BLaER1 (cell line): ENCODE measurements at regions not wholly inside any gene's neighbourhood (a gene's known extent, or its start where the extent isn't known, plus 50 kb on each side); places are given as distances from the start of the nearest gene placed in this dataset.

Experiments
- H3K27ac ChIP-seq: shearing (Covaris generic); formaldehyde crosslinking; 2 replicates; pipeline ENCODE4 v1.8.1; 2022
- H3K27me3 ChIP-seq: shearing (Covaris generic); formaldehyde crosslinking; 2 replicates; pipeline ENCODE4 v1.8.1; 2022
- H3K36me3 ChIP-seq: shearing (Covaris generic); formaldehyde crosslinking; 2 replicates; pipeline ENCODE4 v1.8.1; 2022
- H3K4me1 ChIP-seq: shearing (Covaris generic); formaldehyde crosslinking; 2 replicates; pipeline ENCODE4 v1.8.1; 2022
- H3K4me2 ChIP-seq: shearing (Covaris generic); formaldehyde crosslinking; 2 replicates; pipeline ENCODE4 v1.8.1; 2022
- H3K4me3 ChIP-seq: shearing (Covaris generic); formaldehyde crosslinking; 2 replicates; pipeline ENCODE4 v1.8.1; 2022
- H3K9ac ChIP-seq: shearing (Covaris generic); formaldehyde crosslinking; 2 replicates; pipeline ENCODE4 v1.8.1; 2022
- H3K9me3 ChIP-seq: shearing (Covaris generic); formaldehyde crosslinking; 2 replicates; pipeline ENCODE4 v1.8.1; 2022
- H4K20me1 ChIP-seq: shearing (Covaris generic); formaldehyde crosslinking; 2 replicates; pipeline ENCODE4 v1.8.1; 2022
- Cebpa-rat ChIP-seq: shearing (Covaris generic); IDR thresholded peaks from 2 replicates; pipeline ENCODE4 v1.8.1; 2022

DNA sequence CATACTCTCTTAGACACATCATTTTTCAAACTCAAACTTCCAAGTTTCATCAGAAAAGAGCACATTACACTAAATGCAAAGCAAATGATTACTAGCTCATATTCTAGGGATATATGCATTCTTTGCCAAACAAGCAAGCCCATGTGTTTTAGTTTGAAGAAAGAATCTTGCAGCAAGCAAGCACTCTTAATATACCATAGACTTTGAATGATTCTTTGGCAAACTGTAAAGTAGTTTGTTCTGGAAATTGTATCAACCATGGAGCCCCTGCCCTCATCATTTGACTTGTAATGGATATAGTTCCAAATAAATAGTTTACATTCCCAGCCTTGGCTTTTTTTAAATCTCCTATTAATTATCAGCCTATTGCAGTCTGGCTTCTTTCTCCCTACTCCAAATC lies 325.2 kb downstream of the NR2F1-AS1 start:
- Histone ChIP-seq H3K4me3 (no peak overlapping the region), H3K36me3 (no peaks in the 10 kb centered on the region), H3K4me1 (no peaks in the 10 kb centered on the region), H3K27me3 (no peaks in the 10 kb centered on the region), H3K9me3 (no peaks in the 10 kb centered on the region), H3K9ac (no peak overlapping the region), H3K27ac (no peak overlapping the region), H3K4me2 (no peak overlapping the region), H4K20me1 (no peaks in the 10 kb centered on the region)
- TF ChIP-seq Cebpa-rat: no peak

GRCh38 chr5:93252165-93252564 lies 328.9 kb downstream of the NR2F1-AS1 start:
- Histone ChIP-seq H3K4me2 (no peak overlapping the region), H3K4me1 (no peaks in the 10 kb centered on the region), H3K27ac (no peak overlapping the region), H3K27me3 (no peaks in the 10 kb centered on the region), H3K9me3 (no peaks in the 10 kb centered on the region), H3K9ac (no peak overlapping the region), H3K36me3 (no peaks in the 10 kb centered on the region), H4K20me1 (no peaks in the 10 kb centered on the region), H3K4me3 (no peak overlapping the region)
- TF ChIP-seq Cebpa-rat: no peak

DNA sequence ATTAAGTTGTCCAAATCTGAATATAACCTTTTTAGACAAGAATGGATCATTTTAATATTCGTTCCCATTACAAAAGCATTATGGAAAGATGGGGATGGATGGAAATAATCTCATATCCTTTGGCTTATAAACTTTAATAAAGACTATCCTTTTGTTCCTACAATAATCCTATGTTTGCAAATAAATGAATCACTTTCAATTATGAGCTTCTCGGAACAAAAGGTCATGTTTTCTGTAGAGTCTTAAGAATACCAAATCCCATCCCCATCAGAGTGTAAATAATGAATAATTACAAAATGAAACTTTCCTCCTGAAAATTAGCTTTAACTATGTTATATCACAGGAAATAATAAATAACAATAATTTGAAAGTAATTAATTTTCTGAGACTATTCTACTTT lies 329.7 kb downstream of the NR2F1-AS1 start:
- H3K4me2 ChIP-seq: no peak overlapping the region
- H3K9ac ChIP-seq: no peak overlapping the region
- no peaks in the 10 kb centered on the region for H4K20me1 ChIP-seq

DNA sequence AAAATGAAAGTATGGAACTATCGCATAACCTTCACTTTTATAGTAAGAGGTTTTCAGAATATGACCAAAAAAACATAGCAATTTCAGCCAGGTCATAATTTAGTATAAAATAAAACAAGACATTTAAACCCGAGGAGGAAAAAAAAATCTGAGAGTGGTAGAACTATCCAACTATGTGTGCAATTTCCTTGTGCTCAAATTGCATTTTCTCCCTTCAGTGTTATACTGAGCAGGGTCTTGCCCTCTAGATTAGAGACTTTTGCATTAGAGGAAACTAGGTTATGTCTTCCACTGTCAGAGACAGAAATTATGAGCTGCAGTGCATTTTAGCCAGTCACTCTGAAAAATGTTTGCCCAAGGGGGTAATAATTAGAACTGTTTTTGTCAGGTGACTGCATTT lies 330.6 kb downstream of the NR2F1-AS1 start:
- H3K9me3 ChIP-seq: no peaks in the 10 kb centered on the region
- no peak overlapping the region for H3K4me3 ChIP-seq
- H3K9ac ChIP-seq: no peak overlapping the region
- no peak overlapping the region for H3K4me2 ChIP-seq
- no peak for TF ChIP-seq Cebpa-rat
- no peaks in the 10 kb centered on the region for H3K4me1 ChIP-seq
- H3K27ac ChIP-seq: no peak overlapping the region
- no peaks in the 10 kb centered on the region for H3K27me3 ChIP-seq
- no peaks in the 10 kb centered on the region for H4K20me1 ChIP-seq
- H3K36me3 ChIP-seq: no peaks in the 10 kb centered on the region

More for the DNA sequence above, 329.7 kb downstream of the NR2F1-AS1 start:
- no peaks in the 10 kb centered on the region for H3K36me3 ChIP-seq
- no peaks in the 10 kb centered on the region for H3K9me3 ChIP-seq
- H3K4me3 ChIP-seq: no peak overlapping the region
- no peak overlapping the region for H3K27ac ChIP-seq
- no peak for TF ChIP-seq Cebpa-rat
- H3K4me1 ChIP-seq: no peaks in the 10 kb centered on the region
- no peaks in the 10 kb centered on the region for H3K27me3 ChIP-seq

DNA sequence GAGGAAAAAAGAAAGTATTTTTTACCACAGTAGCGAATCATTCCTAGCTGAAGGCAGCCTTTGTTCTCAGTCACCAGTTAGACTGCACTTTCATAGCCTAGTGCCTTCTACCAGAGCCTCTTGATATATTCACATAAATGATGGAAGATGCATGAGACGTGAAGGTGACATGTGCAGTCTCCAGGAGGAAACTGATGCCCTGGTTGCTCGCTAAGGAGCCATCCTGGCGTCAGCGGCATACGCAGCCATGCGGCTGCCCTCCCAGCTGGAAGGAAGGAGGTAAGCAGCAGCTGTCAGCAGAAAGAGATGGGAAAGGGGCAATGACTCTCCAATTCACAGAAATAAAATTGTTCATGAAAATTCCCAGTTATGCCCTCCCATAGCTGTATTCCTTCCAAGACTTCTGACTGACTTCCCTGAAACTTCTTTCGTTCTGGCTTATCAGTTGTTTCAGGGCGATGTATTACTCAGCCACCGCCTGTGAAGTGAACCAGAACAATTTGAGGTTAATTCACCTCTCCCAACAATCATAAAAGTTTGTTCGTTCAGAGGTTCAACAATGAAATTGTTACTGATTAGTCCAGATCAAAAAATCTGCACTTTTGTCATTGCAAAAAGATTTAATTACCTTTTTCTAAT lies 331.2 kb downstream of the NR2F1-AS1 start:
- TF ChIP-seq Cebpa-rat: no peak
- Histone ChIP-seq H4K20me1 (no peaks in the 10 kb centered on the region), H3K27me3 (no peaks in the 10 kb centered on the region), H3K27ac (no peak overlapping the region), H3K4me2 (no peak overlapping the region), H3K36me3 (no peaks in the 10 kb centered on the region), H3K9me3 (no peaks in the 10 kb centered on the region), H3K4me3 (no peak overlapping the region), H3K9ac (no peak overlapping the region), H3K4me1 (no peaks in the 10 kb centered on the region)

DNA sequence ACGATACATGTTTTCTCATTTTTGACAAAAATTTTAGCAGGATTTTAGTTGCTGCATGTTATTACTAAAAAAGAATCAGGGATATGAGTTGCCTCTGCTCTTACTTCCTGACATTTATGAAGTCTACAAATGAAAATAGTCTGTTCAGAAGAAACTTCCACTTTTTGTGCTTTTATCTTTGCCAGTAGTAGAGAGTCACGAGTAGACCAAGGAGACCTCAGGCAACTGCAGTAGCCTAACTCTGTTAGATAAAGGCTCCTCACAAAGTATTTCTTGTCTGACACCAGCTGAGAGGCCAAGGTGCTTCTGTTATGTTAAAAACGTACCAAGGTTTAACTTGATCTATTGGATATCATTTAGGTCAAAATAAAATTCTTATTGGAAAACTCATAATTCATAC lies 333.9 kb downstream of the NR2F1-AS1 start:
- H3K4me2 ChIP-seq: no peak overlapping the region
- no peak overlapping the region for H3K27ac ChIP-seq
- H3K9me3 ChIP-seq: no peaks in the 10 kb centered on the region

DNA sequence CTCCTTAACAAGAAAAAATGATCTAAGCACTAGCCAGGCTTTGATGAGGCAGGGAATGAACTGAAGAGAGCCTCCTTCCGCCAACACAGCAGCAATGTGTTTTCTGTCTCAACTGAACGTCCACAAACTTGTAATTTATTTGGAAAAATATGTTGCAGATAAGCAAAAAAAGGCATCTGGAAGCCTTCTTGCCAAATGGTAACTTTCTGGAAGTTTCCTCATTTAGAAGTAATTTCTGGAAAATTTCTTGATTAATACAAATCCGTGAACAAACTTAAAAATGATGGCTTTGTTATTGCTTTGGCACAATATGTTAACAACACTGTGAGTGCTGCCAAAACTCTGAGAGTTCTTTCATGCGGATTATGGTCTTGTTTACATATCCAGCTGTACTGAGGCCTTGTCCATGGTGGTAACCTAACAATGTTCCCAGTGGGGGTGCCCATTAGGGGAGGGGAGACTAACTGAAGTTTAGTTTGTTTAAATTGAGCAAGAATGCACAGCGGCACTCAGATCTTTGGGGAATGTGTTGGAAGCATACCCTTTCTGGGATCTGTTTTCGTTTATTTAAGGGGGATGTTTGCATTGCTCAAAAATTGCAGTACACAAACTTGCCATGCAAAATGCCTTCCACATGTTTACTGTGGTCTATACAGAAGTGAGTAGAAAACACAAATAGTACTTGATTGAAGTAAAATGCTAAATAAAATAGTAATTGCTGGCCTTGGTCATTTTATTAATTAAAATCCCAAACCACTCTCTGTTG lies 334.7 kb downstream of the NR2F1-AS1 start:
- Histone ChIP-seq H4K20me1 (no peaks in the 10 kb centered on the region), H3K27me3 (no peaks in the 10 kb centered on the region), H3K4me1 (0 out of 2 replicates have a peak, but pooled peaks cover 3% of the 10 kb centered on the region), H3K4me3 (no peak overlapping the region), H3K4me2 (no peak overlapping the region), H3K36me3 (no peaks in the 10 kb centered on the region), H3K9me3 (no peaks in the 10 kb centered on the region), H3K27ac (no peak overlapping the region), H3K9ac (no peak overlapping the region)
- TF ChIP-seq Cebpa-rat: no peak

More for the DNA sequence above, 333.9 kb downstream of the NR2F1-AS1 start:
- H4K20me1 ChIP-seq: no peaks in the 10 kb centered on the region
- no peaks in the 10 kb centered on the region for H3K36me3 ChIP-seq
- H3K4me3 ChIP-seq: no peak overlapping the region
- 0 out of 2 replicates have a peak, but pooled peaks cover 3% of the 10 kb centered on the region for H3K4me1 ChIP-seq
- H3K27me3 ChIP-seq: no peaks in the 10 kb centered on the region
- no peak for TF ChIP-seq Cebpa-rat
- H3K9ac ChIP-seq: no peak overlapping the region

GRCh38 chr5:93245226-93245625 lies 335.8 kb downstream of the NR2F1-AS1 start:
- no peak overlapping the region for H3K27ac ChIP-seq
- H3K4me3 ChIP-seq: no peak overlapping the region
- H4K20me1 ChIP-seq: no peaks in the 10 kb centered on the region
- no peak for TF ChIP-seq Cebpa-rat
- no peaks in the 10 kb centered on the region for H3K27me3 ChIP-seq
- H3K9ac ChIP-seq: no peak overlapping the region
- no peaks in the 10 kb centered on the region for H3K36me3 ChIP-seq
- H3K4me2 ChIP-seq: no peak overlapping the region
- peaks cover 10% of the 10 kb centered on the region for H3K4me1 ChIP-seq
- H3K9me3 ChIP-seq: no peaks in the 10 kb centered on the region

GRCh38 chr5:93243481-93243880 lies 337.5 kb downstream of the NR2F1-AS1 start:
- no peak overlapping the region for H3K27ac ChIP-seq
- no peak for TF ChIP-seq Cebpa-rat
- no peaks in the 10 kb centered on the region for H4K20me1 ChIP-seq

GRCh38 chr5:93240228-93240834 lies 340.7 kb downstream of the NR2F1-AS1 start:
- H3K4me1 ChIP-seq: peaks cover 13% of the 10 kb centered on the region
- no peaks in the 10 kb centered on the region for H3K9me3 ChIP-seq
- H4K20me1 ChIP-seq: no peaks in the 10 kb centered on the region
- H3K36me3 ChIP-seq: no peaks in the 10 kb centered on the region
- no peaks in the 10 kb centered on the region for H3K27me3 ChIP-seq
- no peak overlapping the region for H3K4me3 ChIP-seq
- TF ChIP-seq Cebpa-rat: no peak
- H3K9ac ChIP-seq: no peak overlapping the region
- no peak overlapping the region for H3K27ac ChIP-seq
- peak overlapping the region; percentile 56 for H3K4me2 ChIP-seq

More at GRCh38 chr5:93243481-93243880, 337.5 kb downstream of the NR2F1-AS1 start:
- no peak overlapping the region for H3K4me3 ChIP-seq
- H3K27me3 ChIP-seq: no peaks in the 10 kb centered on the region
- H3K9me3 ChIP-seq: no peaks in the 10 kb centered on the region
- H3K4me2 ChIP-seq: no peak overlapping the region
- no peak overlapping the region for H3K9ac ChIP-seq
- peaks cover 13% of the 10 kb centered on the region for H3K4me1 ChIP-seq
- no peaks in the 10 kb centered on the region for H3K36me3 ChIP-seq
